K562 (cell line): ENCODE measurements at regions not wholly inside any gene's neighbourhood (a gene's known extent, or its start where the extent isn't known, plus 50 kb on each side); places are given as distances from the start of the nearest gene placed in this dataset.

ENCODE experiments used
- ATAC-seq: fragments of 200-7000 bp; cut with Tn5 transposase; 3 replicates; pipeline ENCODE4 v1.9.1; 2020; ENCODE audit warnings: moderate library complexity
- BruUV-seq: library from RNA; stranded (reverse); fragments of 400-500 nt; replicated peaks from 2 replicates; lab custom pipeline; 2021; lab: Mats Ljungman, UMichigan
- CTCF ChIA-PET: fragments of 300-600 bp; formaldehyde crosslinking; extraction: SDS; loops from one replicate; lab custom pipeline; 2021; ENCODE audit warnings: low intra/inter-chr PET ratio; lab: Yijun Ruan, JAX
- POLR2A ChIA-PET: fragments of 300-600, 350-650 bp; sonication (Branson Sonifier 250); formaldehyde crosslinking; extraction: SDS; loops from one replicate; lab custom pipeline; 2021; ENCODE audit warnings: antibody characterized with exemption, inconsistent platforms; lab: Yijun Ruan, JAX
- DNase-seq, 4 experiments: peaks; one replicate each; pipeline versions ENCODE4 v3.0.0 to v3.0.0-alpha.2; 2011 to 2018; ENCODE audit warnings: low spot score in 3 of 4, mixed read lengths in 3 of 4; ENCODE audit errors: extremely low read depth in 1 of 4
- FAIRE-seq: peaks from 2 replicates; lab custom pipeline; 2011; peaks lifted over from hg19 to GRCh38; lab: Jason Lieb, UNC
- H2AFZ ChIP-seq: 2 replicates; pipeline ENCODE4 v1.6.0; 2011; ENCODE audit warnings: low read depth, low read length, control low read depth, inconsistent platforms
- H3K27ac ChIP-seq: fragments of 200-600 bp; 3 replicates; pipeline ENCODE4 v1.8.0; 2011; ENCODE audit warnings: low read depth, mild to moderate bottlenecking, control low read depth, inconsistent platforms, low read length, moderate library complexity, mixed read lengths; ENCODE audit errors: extremely low read depth
- H3K27me3 ChIP-seq, 2 experiments: fragments of 300-600 bp in 1 of 2; 2 replicates in 1 of 2; 3 replicates in 1 of 2; pipeline versions ENCODE4 v1.6.0 to v1.8.0; 2011; ENCODE audit warnings: inconsistent platforms in 2 of 2, low read length in 2 of 2, mild to moderate bottlenecking in 1 of 2, mixed read lengths in 1 of 2, moderate library complexity in 1 of 2; ENCODE audit not compliant: control insufficient read depth in 2 of 2, insufficient read depth in 2 of 2
- H3K36me3 ChIP-seq: fragments of 300-600 bp; 3 replicates; pipeline ENCODE4 v1.8.0; 2011; ENCODE audit warnings: mild to moderate bottlenecking, low read length, inconsistent platforms; ENCODE audit not compliant: control insufficient read depth, insufficient read depth
- H3K4me1 ChIP-seq, 2 experiments: fragments of 200-600 bp in 1 of 2; replicated peaks in 1 of 2; 2 replicates in 1 of 2; 3 replicates in 1 of 2; pipeline versions ENCODE4 v1.5.1 to v1.8.0; 2011; ENCODE audit warnings: inconsistent platforms in 2 of 2, low read length in 2 of 2, mild to moderate bottlenecking in 1 of 2, mixed read lengths in 1 of 2, moderate library complexity in 1 of 2; ENCODE audit not compliant: control insufficient read depth in 2 of 2, insufficient read depth in 2 of 2
- H3K4me2 ChIP-seq: 2 replicates; pipeline ENCODE4 v1.6.1; 2011; ENCODE audit warnings: low read length, control low read depth, inconsistent platforms, mixed read lengths; ENCODE audit not compliant: insufficient read depth
- H3K4me3 ChIP-seq: fragments of 200-600 bp; sonication (generic), shearing (Covaris generic); 2 replicates; pipeline ENCODE4 v1.5.1; 2016; ENCODE audit warnings: control low read depth, inconsistent platforms
- H3K79me2 ChIP-seq: fragments of 200-600 bp; 3 replicates; pipeline ENCODE4 v1.8.0; 2011; ENCODE audit warnings: low read length, inconsistent platforms; ENCODE audit not compliant: control insufficient read depth, insufficient read depth
- H3K9ac ChIP-seq, 2 experiments: 2 replicates each; pipeline versions ENCODE4 v1.6.0 to v1.6.1; 2011; ENCODE audit warnings: low read depth in 2 of 2, low read length in 2 of 2, control low read depth in 1 of 2, inconsistent platforms in 1 of 2, mild to moderate bottlenecking in 1 of 2, mixed read lengths in 1 of 2; ENCODE audit not compliant: insufficient read depth in 1 of 2
- H3K9me1 ChIP-seq: one replicate; pipeline ENCODE4 v1.6.0; 2011; ENCODE audit warnings: inconsistent platforms, mild to moderate bottlenecking, low read length, moderate library complexity; ENCODE audit not compliant: control insufficient read depth, insufficient read depth
- H3K9me3 ChIP-seq: replicated peaks from 2 replicates; pipeline ENCODE4 v1.5.1; 2011; ENCODE audit warnings: low read depth, low read length, inconsistent platforms; ENCODE audit not compliant: control insufficient read depth, insufficient read depth
- H4K20me1 ChIP-seq: replicated peaks from 2 replicates; pipeline ENCODE4 v1.6.1; 2011; ENCODE audit warnings: low read length, inconsistent platforms, mixed read lengths; ENCODE audit not compliant: control insufficient read depth, insufficient read depth
- HES1 ChIP-seq: fragments of 450-650 bp; IDR thresholded peaks from 2 replicates; pipeline ENCODE4 v1.6.1; 2016; ENCODE audit warnings: low read depth, mild to moderate bottlenecking, moderate library complexity
- L3MBTL2 ChIP-seq: fragments of 450-650 bp; IDR thresholded peaks from 2 replicates; pipeline ENCODE4 v1.6.1; 2016; ENCODE audit warnings: mild to moderate bottlenecking, moderate library complexity
- PRDM10 ChIP-seq: fragments of 450-650 bp; IDR thresholded peaks from 2 replicates; pipeline ENCODE4 v1.6.1; 2018; ENCODE audit not compliant: partially characterized antibody
- RNF2 ChIP-seq: sonication (generic); IDR thresholded peaks from 2 replicates; pipeline ENCODE4 v1.6.1; 2016
- RUNX1 ChIP-seq: sonication (generic); IDR thresholded peaks from 2 replicates; pipeline ENCODE4 v1.6.1; 2016; ENCODE audit warnings: antibody characterized with exemption, low read depth
- SMAD1 ChIP-seq: fragments of 150-350 bp; IDR thresholded peaks from 2 replicates; pipeline ENCODE4 v1.6.1; 2014; ENCODE audit warnings: low read length, low read depth; ENCODE audit not compliant: partially characterized antibody
- SMARCC2 ChIP-seq: fragments of 450-650 bp; IDR thresholded peaks from 2 replicates; pipeline ENCODE4 v1.6.1; 2017; ENCODE audit warnings: antibody characterized with exemption, moderate library complexity, mild to moderate bottlenecking, low read depth
- TAF15 ChIP-seq: fragments of 200-400 bp; formaldehyde crosslinking; IDR thresholded peaks from 2 replicates; pipeline ENCODE4 v1.6.1; 2017; ENCODE audit warnings: mild to moderate bottlenecking, low read depth, low read length, moderate library complexity
- WGBS: fragments of 100-300 bp; shearing (Covaris generic); methylation state at CpG from one replicate; pipeline ENCODE4 v1.1.6; 2016; ENCODE audit warnings: low coverage, mixed read lengths; ENCODE audit not compliant: insufficient coverage; ENCODE audit errors: missing lambda C conversion rate; 5-methylcytosine and 5-hydroxymethylcytosine counted together
- in situ Hi-C: fragments of 300-500 bp; cut with MboI; formaldehyde crosslinking; loops from 4 replicates; pipeline ENCODE4 v1.15.0; 2018; ENCODE audit warnings: inconsistent platforms, mixed read lengths
- intact Hi-C: fragments of 100-400 bp; cut with micrococcal nuclease; formaldehyde crosslinking; loops from 2 replicates; pipeline ENCODE4 v1.14.2; 2022
- TF ChIP-seq, protein P1 (sequence below): sonication (generic); formaldehyde crosslinking; IDR thresholded peaks from 2 replicates; pipeline ENCODE4 v1.4.0; 2020; ENCODE audit warnings: mild to moderate bottlenecking, missing genetic modification reagents

DNA sequence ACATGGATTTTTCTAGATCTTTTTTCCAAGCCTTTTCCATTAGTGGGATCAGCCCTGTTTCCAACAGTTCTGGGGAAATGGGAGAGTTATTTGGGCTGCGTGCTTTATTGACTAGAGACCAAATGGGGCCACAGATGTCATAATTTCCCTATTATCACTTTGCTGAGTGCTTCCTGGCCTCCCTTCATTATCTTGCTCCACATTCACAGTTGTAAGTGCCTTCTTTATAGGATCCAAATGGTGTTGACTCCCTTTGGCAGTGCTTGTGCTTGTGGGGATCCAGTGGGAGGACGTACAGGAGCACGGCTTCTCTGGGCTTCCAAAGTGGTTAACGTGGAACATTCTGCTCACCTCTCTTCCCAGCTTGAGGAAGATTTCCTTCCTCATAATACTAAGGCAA lies 141.0 kb upstream of the RMST start (continued):
- no peak for TF ChIP-seq TAF15

DNA sequence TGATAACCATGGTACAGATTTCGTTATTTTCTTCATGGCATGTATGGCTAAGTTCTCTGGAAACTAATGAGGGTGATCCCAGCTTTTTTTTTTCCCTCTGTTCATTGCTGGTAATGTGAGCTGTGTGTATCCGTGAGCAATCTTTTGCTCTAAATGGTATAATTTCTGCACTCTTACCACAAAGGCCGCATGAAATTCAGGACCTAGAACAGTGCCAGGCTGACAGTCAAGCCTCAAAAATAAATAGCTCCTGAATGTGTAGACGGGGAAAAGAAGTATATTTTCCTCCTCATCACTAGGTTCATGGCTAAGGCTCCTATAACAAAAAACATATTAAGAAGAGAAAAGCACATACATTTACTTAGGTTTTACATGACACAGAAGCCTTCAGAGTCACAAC lies 140.2 kb upstream of the RMST start:
- no peak overlapping the region for H2AFZ ChIP-seq
- CTCF ChIA-PET, result no interaction called here
- POLR2A ChIA-PET, result no interaction called here
- no peak for FAIRE-seq
- 0% methylated on average over 4 of the region's 4 CpGs for WGBS
- no peak overlapping the region for H3K27ac ChIP-seq
- H3K79me2 ChIP-seq, result no peaks in the 10 kb centered on the region
- H3K9ac ChIP-seq, result no peak overlapping the region
- H3K4me1 ChIP-seq, result no peaks in the 10 kb centered on the region
- no peak for TF ChIP-seq SMARCC2
- TF ChIP-seq, protein P1, sequence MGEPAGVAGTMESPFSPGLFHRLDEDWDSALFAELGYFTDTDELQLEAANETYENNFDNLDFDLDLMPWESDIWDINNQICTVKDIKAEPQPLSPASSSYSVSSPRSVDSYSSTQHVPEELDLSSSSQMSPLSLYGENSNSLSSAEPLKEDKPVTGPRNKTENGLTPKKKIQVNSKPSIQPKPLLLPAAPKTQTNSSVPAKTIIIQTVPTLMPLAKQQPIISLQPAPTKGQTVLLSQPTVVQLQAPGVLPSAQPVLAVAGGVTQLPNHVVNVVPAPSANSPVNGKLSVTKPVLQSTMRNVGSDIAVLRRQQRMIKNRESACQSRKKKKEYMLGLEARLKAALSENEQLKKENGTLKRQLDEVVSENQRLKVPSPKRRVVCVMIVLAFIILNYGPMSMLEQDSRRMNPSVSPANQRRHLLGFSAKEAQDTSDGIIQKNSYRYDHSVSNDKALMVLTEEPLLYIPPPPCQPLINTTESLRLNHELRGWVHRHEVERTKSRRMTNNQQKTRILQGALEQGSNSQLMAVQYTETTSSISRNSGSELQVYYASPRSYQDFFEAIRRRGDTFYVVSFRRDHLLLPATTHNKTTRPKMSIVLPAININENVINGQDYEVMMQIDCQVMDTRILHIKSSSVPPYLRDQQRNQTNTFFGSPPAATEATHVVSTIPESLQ (CRISPR knock-in tag), result no peak
- no peak for TF ChIP-seq RNF2
- TF ChIP-seq SMAD1, result no peak
- TF ChIP-seq L3MBTL2, result no peak
- TF ChIP-seq PRDM10, result no peak
- no peak for TF ChIP-seq RUNX1
- no peak for TF ChIP-seq HES1
- TF ChIP-seq, all 486 proteins: peak for 0
- in situ Hi-C loops (loop anchor here (25.0 kb wide), 1 partner anchor 1065 kb away; no protein-coding TSS in a partner anchor), intact Hi-C loops (no loop called here)
- no TSS peak for BruUV-seq
- ATAC-seq, result no peak
- no peak for DNase-seq
- no peaks in the 10 kb centered on the region for H4K20me1 ChIP-seq
- H3K9me3 ChIP-seq, result no peaks in the 10 kb centered on the region
- H3K4me2 ChIP-seq, result no peak overlapping the region
- no peaks in the 10 kb centered on the region for H3K36me3 ChIP-seq
- no peak overlapping the region for H3K4me3 ChIP-seq
- no peaks in the 10 kb centered on the region for H3K9me1 ChIP-seq
- H3K27me3 ChIP-seq, result no peaks in the 10 kb centered on the region
